ENCODE measurements at regions not wholly inside any gene's neighbourhood (a gene's known extent, or its start where the extent isn't known, plus 50 kb on each side); places are given as distances from the start of the nearest gene placed in this dataset.
A peak's percentile ranks its signal among the peaks of the same experiment; 100 is the strongest.
"Not testable (repeated sequence)": the region's sequence is repeated elsewhere in the genome, so short reads cannot be mapped to it uniquely, and the experiment has no call there.

DNA sequence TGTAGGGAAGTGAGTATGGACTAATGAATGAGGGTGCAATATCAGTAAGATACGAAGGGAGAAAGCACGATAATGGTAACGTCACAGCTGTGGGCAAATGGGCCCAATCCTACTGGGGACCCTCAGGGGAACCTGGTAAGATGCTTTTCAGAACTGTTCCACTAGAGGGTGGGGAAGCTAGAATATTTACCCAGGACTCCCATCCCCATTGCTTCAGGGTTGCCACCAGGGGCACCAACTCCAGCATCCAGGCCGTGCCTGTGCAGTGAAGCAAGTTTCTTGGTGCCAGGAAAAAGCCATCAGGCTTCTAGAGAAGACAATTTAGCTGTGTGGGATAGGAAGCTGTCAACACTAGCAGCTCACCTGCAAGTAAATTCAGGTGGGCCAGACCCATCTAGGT is 409.3 kb downstream of the AGTPBP1 start:
- DNase-seq (ENCODE audit: low read depth), result no peak

DNA sequence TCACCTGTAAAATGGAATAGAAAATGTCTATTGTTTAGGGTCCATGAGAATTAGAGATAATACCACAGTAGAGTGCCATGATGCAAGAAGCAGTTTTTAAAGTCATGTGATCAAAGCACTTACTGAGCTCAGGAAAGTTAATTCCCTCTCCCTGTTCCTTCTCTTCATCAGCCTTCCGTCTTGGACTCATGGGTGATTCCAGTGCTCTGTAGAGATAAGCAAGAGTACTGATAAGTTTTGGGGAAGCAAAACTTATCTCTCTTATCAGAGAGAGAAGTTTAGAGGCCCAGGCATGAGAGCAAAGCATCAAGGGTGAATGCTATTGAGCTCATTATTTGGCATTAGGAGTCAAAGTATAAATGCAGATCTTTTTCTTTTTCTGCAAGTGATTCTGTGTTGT is 410.1 kb downstream of the AGTPBP1 start:
- DNase-seq (ENCODE audit: low read depth), result no peak

DNA sequence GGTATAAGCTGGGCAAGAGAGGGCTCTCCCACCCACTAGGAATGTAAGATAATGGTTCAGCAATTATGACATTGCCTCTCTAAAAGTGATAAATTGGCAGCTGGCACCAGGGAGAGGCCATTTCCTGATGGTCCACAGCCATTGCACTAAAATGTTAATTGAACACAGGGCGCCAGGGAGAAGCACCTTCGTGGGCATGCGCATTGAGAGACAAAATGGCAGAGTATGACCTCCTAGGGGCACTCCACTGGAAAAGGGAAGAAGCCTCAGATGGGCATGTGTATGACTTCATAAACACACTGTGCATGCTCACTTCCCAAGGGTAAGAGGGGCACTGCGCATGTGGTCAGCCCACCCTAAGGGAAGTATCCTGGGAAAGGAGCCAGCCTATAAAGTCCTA is 419.2 kb downstream of the AGTPBP1 start:
- no peak for DNase-seq (ENCODE audit: low read depth)

DNA sequence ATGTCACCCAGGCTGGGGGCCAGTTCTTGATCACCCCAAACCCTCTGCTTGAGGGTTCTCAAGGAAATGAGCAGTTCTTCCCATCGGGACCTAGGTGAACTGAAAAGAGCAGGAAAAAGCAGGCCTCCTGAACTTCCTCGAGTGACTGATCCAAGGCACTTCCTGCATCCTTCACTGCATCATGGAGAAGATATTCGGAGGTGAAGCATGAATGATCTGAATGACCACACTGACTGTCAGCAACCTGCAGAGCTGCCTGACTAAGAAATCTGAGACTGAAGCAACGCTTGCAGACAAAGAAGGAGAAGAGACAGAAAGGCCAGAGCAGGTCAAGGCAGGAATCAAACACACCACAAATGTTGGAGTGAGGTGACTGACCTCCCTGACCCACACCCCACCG is 420.2 kb downstream of the AGTPBP1 start:
- DNase-seq (ENCODE audit: low read depth), result no peak

DNA sequence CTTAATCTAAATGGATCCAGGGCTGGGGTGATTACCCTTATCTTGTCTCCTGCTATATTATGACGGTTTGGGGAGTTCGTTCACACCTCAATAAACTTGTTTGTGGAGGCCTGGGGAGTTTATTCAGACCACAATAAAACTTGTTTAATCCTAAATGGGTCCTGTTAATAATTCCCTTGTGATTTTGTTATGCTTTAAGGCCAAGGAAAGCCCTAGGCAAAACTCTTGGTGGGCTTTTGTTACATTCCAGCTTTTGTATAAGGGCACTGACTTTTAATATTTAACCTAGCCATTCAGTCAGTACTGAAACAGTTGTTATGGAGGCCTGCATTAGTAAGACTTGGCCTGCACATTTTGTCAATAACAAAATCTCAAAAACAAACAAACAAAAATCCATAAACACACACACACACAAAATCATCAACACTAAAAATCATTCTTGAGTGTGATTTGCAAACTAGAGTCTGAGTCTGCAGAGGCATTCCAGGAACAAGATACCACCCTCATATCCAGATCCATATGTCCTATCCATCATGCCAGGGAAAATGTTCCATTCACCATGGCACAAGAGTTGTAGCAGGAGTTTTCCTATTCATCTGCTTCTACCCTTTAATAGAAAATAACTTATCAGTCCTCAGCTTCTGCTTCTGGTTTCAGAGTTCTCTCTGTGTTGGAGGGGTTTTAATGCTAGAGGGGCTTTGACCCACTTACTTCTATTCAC is 421.7 kb downstream of the AGTPBP1 start:
- no peak for DNase-seq (ENCODE audit: low read depth)

DNA sequence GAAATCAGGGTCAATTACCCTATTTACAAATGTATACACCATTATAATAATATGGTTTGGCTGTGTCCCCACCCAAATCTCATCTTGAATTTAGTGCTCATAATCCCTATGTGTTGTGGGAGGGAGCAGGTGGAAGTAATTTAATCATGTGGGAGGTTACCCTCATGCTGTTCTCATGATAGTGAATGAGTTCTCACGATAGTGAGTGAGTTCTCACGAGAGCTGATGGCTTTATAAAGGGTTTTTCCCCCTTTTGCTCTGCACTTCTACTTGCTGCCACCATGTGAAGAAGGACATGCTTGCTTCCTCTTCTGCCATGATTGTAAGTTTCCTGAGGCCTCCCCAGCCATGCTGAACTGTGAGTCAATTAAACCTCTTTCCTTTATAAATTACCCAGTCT is 426.2 kb downstream of the AGTPBP1 start:
- not testable (repeated sequence) for DNase-seq (ENCODE audit: low read depth)

DNA sequence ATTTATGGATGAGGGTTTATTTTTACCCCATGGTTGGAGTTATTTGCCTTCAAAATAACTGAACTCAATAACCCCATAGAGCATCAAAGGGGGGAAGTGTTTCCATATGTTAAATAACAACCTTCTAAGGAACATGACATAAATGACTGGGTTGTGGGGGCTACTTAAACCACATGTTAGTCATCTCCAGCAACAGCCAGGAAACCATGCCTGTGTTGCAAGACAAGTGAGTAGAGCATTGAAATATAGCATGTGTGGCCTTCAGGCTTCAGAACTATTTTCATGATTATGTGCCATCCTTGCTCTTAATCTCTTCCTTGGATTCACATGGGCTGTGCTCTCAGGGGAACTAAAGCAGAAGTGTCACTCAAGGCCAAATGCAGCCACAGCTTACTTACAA is 431.2 kb downstream of the AGTPBP1 start:
- DNase-seq (ENCODE audit: low read depth), result peak; percentile 9

DNA sequence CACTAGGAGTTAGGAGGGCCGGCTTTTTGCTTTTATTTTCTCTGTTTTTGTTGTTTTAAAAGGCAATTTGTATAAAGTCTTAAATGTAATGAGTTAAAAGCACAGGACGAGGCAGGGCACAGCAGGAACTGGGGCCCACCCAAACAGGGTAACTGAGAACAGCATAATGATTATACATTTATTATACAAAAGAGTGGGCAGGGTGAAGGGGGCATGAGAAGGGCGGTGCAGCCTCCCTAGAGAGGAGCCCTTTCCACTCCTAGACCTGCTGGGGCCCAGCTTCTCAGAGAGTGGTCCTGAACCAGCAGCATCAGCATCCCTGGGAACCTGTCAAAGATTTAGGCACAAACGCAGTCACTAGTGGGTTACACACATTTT is 438.0 kb downstream of the AGTPBP1 start:
- DNase-seq (ENCODE audit: low read depth), result no peak

DNA sequence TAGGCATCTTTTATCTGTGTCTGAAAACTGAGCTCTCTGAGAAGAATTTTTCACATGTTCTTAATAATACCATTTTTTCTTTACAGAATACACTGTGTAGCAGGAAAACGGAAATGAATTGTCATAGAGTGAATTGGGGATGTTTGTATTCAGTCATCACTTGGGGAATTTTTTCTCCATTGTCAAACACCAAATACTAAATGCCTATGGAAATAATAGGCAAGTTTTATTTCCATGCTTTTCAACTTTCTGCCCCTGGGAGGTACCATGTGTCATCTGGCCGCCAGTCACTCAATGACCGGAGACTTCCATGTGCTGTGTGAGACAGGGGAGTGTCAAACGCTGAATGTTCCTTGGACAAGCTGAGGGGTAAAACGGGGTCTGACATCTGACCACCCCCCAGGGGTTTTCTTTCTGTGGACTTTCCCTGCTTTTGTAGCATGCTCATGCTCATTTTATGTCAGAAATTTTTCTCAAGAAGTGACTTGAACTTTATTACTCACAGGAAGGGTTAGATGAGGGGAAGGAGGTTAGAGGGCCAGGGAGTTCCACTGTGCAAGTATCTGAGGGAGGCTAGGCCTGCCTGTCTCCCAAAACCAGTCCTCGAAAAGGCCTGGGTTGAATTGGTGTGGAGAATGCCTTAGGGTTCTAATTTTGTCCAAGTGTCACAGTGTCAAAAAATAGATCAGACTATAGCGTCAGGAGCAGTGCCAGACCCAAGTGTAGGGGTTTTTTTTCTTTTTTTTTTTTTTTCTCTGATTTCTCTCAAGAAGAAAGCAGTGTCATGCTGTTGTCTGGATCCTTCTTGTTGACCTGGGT is 438.6 kb downstream of the AGTPBP1 start:
- no peak for DNase-seq (ENCODE audit: low read depth)

DNA sequence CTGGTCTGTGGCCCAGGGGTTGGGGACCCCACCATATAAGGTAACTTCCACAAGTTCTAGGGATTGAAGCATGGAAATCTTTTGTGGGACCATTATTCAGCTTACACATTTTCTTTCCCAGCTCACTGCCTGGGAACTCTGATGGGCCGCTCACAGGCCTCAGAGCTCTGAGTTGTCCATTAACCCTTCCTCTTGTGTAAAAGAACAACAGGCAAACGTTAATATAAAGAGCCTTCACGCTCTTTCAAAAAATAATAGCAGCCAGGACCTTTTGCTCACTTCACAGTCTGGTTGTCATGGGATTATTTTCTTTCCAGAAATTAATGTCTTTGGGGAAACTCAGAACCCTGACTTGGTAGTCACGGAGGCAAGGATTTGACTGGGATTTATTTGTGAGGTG is 443.3 kb downstream of the AGTPBP1 start:
- DNase-seq (ENCODE audit: low read depth), result no peak

DNA sequence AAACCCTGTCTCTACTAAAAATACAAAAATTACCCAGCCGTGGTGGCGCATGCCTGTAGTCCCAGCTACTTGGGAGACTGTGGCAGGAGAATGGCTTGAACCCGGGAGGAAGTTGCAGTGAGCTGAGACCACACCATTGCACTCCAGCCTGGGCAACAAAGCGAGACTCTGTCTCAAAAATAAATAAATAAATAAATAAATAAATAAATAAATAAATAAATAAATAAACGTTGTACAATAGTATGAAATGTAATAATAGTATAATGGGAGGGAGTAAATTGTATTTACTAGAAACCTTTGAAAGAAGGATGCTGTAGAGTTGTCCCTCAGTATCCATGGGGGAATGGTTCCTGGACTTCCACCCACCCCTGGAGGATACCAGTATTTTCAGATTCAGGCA is 446.5 kb downstream of the AGTPBP1 start:
- not testable (repeated sequence) for DNase-seq (ENCODE audit: low read depth)

DNA sequence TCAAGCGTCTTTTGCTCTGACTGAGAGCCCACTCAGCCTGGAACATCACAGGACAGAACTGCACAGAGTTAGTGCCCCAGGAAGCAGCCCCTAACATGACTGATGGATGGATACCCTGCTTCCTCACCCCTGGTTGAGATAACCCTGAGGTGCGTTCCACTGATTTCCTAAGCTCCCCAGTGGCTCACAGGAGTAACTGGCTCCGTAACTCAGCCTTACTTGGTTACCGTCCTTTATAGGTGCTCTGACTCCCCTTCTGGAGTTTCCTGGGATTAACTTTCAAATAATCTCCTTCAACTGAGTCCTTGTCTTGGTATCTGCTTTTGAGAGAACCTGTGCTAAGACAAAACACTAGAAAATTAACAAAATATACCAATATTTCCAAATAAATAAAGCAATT is 449.5 kb downstream of the AGTPBP1 start:
- DNase-seq (ENCODE audit: low read depth), result no peak

DNA sequence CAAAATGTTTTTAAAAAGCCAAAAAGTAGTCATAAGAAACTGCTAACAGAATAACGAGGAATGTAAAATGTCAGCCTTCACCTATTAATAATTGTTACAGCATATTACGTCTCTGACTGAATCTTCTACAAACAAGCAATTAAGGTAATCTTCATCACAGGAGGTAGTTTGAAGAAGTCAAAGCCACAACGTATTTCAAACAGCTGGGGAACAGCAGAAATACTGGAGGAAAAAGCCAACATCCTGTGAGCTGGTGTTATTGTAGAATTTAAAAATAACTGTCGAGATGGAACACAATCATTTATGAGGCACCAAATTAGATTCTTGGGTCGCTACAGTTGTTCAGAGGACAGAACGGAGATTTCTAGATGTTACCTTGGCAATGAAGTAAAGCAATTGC is 450.5 kb downstream of the AGTPBP1 start:
- no peak for DNase-seq (ENCODE audit: low read depth)

DNA sequence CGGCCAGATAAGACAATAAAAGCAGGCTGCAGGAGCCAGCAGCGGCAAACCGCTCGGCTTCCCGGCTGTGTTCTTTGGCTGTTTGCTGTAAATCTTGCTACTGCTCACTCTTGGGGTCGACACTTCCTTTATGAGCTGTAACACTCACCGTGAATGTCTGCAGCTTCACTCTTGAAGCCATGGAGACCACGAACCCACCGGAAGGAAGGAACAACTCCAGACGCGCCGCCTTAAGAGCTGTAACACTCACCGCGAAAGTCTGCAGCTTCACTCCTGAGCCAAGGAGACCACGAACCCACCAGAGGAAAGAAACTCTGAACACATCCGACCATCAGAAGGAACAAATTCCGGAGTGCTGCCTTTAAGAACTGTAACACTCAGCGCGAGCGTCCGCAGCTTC is 451.7 kb downstream of the AGTPBP1 start:
- DNase-seq (ENCODE audit: low read depth), result no peak

DNA sequence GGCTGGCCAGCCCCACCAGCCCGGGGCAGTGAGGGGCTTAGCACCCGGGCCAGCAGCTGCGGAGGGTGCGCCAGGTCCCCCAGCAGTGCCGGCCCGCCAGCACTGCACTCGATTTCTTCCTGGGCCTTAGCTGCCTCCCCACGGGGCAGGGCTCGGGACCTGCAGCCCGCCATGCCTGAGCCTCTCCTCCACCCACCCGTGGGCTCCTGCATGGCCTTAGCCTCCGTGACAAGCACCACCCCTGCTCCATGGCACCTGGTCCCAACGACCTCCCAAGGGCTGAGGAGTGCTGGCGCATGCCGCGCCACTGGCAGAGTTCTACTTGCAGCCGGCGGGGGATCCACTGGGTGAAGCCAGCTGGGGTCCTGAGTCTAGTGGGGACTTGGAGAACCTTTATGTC is 452.6 kb downstream of the AGTPBP1 start:
- no peak for DNase-seq (ENCODE audit: low read depth)

DNA sequence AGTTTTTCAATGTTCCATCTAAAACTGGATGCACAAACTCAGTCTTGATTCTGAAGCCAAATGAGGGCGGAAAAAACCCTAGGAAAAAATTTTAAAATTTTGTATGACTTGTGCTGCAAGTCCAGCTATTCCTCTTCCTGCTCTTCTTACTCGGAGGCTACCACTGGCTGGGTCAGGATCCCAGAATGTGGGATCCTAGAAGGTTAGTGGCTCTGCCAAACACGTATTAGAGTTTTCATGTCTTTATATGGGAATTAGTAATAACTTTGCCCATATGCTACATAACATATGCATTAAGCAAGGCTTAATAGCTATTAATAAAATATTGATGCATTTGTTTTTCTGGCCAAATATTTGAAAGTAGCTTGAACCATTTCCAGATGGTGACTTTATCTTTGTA is 458.3 kb downstream of the AGTPBP1 start:
- no peak for DNase-seq (ENCODE audit: low read depth)

DNA sequence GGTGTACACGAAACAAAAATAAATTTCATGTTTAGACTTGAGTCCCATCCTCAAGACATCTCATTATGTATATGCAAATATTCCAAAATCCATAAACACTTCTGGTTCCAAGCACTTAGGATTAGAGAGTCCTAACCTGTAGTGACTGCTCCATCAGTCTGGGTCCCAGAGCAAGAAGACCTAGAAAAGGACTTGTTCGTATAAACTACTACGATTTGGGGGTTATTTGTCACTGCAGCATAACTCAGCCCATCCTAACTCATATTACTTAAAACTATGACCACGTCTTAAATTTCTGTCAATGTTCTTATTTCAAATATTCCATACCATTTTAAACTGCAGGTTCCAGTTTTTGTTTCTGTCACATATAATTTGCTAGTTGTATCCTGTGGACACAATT is 463.0 kb downstream of the AGTPBP1 start:
- no peak for DNase-seq (ENCODE audit: low read depth)

DNA sequence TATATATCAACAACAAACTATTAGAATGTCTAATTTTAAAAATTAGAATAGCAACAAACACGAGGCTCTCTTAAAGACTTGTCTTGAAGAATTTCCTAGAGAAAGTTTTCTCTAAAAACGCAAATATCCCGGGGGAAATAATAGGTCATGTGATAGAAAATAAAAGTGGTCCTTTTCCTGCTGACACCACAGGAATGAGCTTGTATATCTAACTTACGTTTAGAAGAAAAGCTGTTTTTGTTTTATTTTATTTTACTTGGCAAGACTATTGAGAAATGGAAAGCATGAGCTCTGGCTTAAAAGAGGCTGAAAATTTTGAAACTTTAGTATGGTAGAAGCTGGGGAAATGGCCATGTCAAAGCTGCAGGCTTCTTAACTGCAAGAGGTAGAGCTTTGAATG is 465.0 kb downstream of the AGTPBP1 start:
- DNase-seq (ENCODE audit: low read depth), result peak; percentile 3

DNA sequence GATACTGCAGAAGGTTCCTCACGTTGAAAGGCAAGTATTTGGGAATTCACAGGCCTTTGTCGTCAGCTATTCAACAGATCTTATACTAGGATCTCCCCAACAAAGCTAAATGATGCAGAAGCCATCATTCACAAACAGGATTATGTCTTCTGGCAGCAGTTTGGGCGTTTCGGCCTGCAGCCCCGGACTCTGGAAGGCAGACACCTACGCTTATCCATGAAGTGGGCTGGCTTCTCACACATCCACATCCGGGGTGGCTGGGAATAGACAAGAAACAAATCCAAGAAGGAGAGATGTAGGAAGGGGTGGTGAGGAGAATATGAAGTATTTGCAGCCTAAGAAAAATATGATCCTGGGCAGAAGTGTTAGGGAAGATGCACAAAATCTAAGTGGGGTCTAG is 471.9 kb downstream of the AGTPBP1 start:
- no peak for DNase-seq (ENCODE audit: low read depth)

DNA sequence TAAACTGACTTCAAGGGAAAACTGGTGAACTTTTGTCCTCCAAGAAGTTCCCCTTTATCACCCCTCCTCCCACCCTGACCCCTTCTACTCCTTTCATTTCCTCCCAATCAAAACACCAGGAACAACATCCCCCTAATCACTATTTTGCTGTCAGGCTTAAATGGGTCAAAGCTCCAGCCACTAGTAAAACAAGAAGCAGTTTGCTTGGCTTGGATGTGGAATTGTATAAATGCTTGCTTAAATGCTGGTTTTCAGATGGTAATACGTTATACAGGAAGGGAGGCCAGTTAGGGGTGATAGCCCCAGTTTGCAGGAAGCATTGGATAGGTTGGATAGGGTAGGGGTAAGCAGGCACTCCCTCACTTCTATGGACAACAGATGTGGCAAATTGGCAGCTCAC is 473.6 kb downstream of the AGTPBP1 start:
- no peak for DNase-seq (ENCODE audit: low read depth)

DNA sequence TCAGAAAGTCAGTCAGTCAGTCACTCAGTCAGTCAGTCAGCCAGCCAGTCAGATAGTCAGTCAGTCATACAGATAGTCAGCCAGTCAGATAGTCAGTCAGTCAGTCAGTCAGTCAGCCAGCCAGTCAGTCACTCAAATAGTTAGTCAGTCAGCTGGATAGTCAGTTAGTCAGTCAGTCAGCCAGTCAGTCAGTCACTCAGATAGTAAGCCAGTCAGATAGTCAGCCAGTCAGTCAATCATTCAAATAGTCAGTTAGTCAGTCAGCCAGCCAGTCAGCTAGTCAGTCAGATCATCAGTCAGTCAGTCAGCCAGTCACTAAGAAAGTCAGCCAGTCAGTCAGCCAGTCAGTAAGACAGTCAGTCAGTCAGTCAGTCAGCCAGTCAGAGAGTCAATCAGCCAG is 477.1 kb downstream of the AGTPBP1 start:
- no peak for DNase-seq (ENCODE audit: low read depth)

DNA sequence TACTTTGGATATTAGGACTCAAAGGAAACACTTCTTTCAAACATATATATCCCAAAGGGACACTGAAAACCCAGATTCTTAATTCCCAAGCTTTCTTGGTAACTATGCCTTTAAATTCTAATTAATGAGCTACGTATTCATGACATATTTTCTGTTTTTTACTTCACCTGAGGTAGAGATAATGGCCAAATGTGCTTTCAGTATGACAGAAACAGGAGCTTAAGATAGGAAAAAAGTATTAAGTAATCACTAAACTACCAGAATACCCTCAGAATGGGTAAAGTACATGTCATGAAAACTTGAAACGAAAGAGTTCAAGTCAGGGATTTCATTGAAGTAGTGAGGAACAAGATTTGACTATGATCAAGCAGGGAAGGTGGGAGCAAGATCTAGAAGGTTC is 478.5 kb downstream of the AGTPBP1 start:
- DNase-seq (ENCODE audit: low read depth), result no peak

DNA sequence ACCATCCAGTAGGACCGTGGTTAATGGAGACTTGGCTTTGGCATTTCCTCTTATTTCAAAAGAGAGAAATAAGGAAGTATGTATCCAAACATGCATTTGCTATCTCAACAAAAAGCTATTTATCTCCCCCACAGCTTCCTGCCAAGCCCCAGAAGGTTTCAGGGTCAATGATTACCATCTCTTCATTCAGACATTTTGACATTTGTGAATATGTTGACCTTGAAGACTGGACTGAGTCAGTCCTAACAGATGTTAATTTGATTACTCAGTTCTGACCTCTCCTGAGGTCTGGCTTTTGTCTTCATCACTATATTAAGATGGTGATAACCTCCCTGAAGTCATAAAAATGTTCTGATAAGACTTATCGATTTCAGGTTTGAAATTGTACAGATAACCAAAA is 479.4 kb downstream of the AGTPBP1 start:
- DNase-seq (ENCODE audit: low read depth), result peak; percentile 37
